ENCODE measurements at regions not wholly inside any gene's neighbourhood (a gene's known extent, or its start where the extent isn't known, plus 50 kb on each side); places are given as distances from the start of the nearest gene placed in this dataset.
A peak's percentile ranks its signal among the peaks of the same experiment; 100 is the strongest.
"Not testable (repeated sequence)": the region's sequence is repeated elsewhere in the genome, so short reads cannot be mapped to it uniquely, and the experiment has no call there.

DNA sequence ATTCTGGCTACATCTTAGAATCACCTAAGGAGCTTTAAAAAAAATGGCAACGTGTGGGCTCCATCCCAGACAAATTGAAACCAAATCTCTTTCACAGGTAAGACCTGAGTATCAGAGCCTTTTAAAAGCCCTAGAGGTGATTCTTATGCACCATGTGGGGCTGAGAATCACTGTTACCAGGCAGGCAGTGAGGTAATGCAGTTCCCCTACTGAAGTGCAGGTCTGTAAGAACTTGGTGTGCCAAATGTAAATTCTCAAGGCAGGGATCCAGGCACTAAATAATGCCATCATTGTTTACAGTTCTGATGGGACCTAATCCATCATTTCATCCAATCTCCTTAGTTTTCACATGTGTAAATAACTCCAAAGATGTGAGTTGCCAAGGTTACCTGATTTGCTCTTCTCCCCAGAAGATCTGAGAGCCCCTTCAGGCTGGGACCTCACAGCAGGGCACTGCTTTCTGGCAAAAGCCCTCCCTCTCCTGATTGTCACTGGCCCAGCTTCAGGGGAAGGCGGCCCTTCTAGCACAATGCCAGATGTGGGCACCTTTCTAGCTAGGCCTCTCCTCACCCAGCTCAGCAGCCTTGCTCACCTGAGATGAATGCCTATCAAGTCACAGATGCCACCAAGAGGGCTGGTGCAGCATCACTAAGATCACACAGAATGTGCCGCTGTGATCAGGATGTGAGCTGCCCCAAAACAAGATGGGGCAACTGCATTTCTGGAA is 73.6 kb upstream of the RGPD5 start:
- no peak for DNase-seq

DNA sequence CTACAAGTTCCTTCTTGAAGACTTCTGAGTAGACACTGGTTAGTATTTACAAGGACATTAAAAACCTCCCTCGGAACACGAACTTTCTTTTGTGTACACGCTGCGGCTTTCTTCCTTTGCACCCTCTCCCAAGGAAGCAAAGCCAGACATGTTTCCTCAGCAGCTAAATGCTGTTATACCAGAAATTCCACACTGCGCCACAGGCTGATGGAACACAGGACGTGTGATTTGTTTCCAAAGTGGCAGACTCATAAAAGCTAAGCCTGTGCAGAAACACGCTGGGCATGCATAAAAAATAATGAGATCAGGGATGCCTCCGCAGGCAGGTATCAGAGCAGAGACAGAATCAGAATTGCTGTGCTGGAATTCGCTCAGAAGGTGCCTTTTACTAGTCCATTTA is 73.0 kb upstream of the RGPD5 start:
- no peak for DNase-seq

DNA sequence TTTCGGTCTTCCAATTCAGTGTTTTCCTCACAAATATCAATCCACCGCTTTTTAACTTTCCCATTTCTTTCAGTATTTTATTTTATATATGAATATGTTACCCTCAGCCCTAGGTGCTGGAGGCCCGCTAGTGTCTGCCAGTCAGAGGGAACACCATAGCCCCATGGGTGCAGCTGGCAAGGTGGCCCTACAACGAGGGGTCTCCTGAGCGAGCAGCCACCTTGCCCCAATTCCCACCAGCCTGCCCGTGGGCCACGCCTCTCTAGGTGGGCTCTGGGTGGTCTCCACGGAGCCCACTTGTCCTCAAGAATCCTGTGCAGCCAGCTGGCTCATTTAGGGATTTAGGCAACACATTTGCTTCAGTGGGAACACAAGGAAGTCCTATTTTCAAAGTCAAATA is 72.5 kb upstream of the RGPD5 start:
- DNase-seq: no peak

DNA sequence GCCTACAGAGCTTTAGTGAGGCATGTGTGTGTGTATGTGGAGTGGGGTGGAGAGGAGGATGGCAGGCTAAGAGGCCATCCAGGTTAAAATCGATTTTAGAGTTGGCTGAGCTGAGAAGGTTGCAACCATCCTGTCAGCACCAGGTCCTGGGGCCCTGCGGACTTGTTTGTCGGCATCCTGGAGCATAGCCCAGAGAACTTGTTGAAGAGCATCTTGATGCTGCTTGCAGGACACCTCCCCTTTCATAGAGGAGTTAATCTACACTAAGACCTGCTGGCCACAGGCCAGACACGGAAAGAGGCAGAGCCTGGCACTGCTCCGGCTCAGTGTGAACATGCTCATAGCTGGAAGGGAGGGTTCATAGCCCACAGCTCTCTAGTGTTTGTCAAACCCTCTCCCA is 72.1 kb upstream of the RGPD5 start:
- no peak for DNase-seq

DNA sequence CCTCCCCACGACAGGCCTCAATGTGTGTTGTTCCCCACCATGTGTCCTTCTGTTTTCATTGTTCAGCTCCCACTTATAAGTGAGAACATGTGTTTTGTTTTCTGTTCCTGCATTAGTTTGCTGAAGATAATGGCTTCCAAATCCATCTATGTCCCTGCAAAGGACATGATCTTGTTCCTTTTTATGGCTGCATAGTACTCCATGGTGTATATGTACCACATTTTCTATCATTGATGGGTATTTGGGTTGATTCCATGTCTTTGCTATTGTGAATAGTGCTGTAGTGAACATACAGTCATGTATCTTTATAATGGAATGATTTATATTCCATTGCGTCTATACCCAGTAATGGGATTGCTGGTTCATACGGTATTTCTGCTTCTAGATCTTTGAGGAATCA is 71.5 kb upstream of the RGPD5 start:
- not testable (repeated sequence) for DNase-seq

DNA sequence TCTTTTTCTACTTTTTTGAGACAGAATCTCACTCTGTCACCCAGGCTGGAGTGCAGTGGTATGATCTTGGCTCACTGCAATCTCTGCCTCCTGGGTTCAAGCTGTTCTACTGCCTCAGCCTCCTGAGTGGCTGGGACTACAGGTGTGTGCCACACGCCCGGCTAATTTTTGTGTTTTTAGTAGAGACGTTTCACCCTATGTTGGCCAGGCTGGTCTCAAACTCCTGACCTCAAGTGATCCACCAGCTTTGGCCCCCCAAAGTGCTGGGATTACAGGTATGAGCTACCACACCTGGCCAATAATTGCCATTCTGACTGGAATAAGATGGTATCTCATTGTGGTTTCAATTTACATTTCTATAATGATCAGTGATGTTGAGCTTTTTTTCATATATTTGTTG is 71.0 kb upstream of the RGPD5 start:
- not testable (repeated sequence) for DNase-seq

DNA sequence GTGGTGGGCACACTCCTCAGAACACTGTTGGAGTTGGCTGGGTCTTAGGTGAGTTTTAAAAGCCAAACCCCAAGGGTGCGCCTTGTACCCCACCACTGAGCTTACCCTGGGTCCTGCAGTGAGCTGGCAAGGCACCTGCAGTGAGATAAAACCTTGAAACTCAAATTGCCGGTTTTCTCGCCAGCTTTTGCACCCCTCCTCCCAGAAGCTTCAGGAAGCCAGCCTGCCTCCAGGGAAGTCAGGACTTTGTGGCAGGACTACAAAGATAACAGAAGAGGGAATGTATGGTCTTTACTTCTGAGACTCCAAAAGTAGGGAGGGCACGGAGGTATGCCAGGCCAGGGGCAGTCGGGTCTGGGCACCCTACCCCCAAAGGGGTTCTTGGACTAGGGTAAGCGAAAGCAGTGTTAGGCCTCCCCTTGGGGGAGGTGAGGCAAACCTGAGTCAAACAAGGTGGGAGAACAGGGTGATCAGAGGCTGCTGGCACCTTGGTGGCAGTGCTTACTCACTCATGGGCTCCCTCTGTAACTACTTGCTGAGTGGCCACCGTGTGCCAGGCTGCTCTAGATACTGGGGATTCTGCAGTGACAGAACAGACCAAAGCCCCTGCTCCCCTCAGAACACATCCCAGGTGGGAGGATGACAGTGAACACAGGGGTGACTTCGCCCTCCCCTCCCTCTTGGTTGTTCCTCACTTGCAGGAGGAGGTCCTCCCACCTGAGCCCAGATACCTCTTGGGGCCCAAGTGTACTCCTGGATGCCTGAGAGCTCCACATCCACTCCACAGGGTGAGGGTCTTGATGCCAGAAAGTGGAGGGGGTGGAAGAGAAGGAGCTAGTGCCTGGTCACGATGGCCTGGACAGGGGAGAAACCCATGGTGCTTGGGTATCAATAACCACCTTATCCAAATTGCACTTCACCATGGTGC is 69.3 kb upstream of the RGPD5 start:
- DNase-seq: no peak

DNA sequence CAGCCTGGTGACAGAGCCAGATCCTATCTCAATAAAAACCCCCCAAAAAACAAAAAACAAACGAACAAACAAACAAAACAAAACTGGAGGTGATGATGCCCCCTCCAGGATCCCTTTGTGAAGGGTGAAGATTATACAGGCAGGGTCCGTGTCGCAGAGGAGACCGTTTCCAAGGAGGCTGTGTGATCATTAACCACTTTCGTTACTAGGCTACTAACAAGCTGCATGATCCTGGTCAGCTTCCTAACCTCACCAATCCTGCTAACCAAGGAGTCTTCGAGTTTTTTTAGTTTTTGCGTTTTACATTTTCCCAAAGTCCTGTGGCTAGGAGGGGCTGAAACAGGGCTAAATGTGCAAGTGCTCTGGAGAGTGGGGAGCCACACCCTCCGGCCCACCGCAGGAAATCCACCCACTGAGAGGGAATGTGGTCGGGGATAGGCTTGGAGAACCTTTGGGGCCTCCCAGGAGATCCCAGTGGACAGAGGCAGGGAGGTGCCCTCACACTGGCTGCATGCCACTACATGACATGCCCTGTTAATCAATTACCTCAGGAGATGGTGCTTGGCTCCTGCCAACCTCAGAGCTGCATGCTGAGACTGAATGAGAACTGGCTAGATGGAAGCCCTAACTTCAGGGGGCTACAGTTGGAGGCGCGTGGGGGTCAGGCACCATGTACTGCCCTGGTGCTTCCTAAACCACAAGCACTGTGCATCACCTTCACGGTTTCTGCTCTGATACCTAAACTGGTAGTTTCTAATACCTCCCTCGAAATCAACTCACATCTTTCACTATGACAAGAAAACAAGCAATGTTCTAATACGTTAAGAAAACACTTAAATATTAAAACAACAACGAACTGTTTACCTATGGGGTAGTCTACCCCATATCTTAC is 67.5 kb upstream of the RGPD5 start:
- DNase-seq: peak; percentile 41

DNA sequence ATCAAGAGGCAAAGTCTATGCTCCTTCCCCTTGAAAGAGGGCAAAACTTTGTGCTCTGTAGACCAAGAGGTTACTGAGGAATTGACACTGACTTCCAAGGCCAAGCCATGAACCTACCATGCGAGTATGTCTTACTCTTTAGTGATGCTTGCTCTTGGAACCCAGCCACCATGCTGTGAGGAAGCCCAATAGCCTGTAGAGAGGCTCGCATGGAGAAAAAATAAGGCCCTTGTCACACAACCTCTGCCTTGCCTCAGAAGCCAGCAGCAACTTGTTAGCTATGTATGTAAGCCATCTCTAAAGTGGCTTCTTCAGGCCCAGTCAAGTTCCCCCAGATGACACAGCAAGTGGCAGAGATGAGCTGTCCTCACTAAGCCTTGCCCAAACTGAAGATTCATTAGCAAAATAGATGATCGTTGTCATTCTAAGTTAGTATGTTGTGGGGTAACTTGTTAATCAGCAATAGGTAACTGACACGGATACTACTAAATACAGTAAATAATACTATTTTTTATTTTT is 66.1 kb upstream of the RGPD5 start:
- no peak for DNase-seq

DNA sequence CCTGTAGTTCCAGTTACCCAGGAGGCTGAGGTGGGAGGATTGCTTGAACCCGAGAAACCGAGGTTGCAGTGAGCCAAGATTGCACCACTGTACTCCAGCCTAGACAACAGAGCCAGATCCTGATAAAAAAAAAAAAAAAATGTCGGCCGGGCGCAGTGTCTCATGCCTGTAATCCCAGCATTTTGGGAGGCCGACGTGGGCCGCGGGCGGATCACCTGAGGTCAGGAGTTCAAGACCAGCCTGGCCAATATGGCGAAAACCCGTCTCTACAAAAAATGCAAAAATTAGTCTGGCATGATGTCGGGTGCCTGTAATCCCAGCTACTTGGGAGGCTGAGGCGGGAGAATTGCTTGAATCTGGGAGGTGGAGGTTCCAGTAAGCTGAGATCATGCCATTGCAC is 60.4 kb upstream of the RGPD5 start:
- not testable (repeated sequence) for DNase-seq

DNA sequence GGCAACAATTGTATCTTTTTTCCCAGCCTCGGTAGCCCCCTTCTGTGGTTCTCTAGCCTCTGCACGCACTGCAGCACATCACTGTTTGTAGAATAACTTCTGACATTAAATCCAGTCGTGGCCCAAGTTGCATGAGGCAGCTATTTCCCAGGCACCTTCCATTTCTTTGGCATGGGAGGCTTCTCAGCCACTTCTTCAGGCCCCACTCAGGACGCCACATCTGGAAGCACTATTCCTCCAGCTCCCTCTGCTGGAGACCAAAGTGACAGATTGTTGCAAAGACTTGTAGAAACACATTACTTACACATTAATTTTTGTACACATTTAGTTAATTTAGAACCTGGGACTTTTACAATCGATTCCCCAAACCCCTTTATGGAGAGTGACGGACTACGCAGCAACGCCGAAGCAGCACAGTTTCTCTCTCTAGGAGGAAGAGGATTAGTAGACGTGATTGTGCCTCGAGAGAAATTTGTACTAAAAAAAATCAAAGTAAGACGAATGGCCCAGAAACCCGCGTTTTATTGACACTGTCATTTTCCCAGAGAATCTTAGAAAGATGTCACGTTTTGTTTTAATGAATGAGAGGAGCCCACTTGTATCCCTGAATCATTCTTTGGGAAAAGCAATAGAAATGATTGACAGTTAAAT is 57.8 kb upstream of the RGPD5 start:
- DNase-seq: peak; percentile 27

All from right kidney (tissue), 1 donor.